ENCODE measurements at regions not wholly inside any gene's neighbourhood (a gene's known extent, or its start where the extent isn't known, plus 50 kb on each side); places are given as distances from the start of the nearest gene placed in this dataset.
A peak's percentile ranks its signal among the peaks of the same experiment; 100 is the strongest.

GRCh38 chr6:128738112-128738511, 144.8 kb upstream of the LAMA2 start:
- Histone ChIP-seq H3K9me3 (no peaks in the 10 kb centered on the region), H3K36me3 (no peaks in the 10 kb centered on the region), H3K4me1 (no peaks in the 10 kb centered on the region), H3K27ac (no peak overlapping the region), H3K4me3 (no peak overlapping the region), H3K27me3 (no peaks in the 10 kb centered on the region)
- 90% methylated on average over 3 of the region's 3 CpGs for WGBS (ENCODE audit: insufficient coverage, low coverage, low lambda C conversion rate, missing lambda C conversion rate)
- ATAC-seq, result no peak
- intact Hi-C loops (cut with DNase I), result loop anchor here in 1 of 2 donors (10.0 kb wide), 1 partner anchor 1003 kb away; no protein-coding TSS in a partner anchor
- TF ChIP-seq POLR2A (IDR thresholded peaks at IDR 0.05) (no peak), CTCF (IDR thresholded peaks at IDR 0.05) (no peak)
- no peak for DNase-seq

- H3K36me3 ChIP-seq, result no peaks in the 10 kb centered on the region
- no peak overlapping the region for H3K4me3 ChIP-seq
- no peaks in the 10 kb centered on the region for H3K27me3 ChIP-seq
- DNase-seq, result no peak
- no peak overlapping the region for H3K27ac ChIP-seq
- intact Hi-C loops (cut with DNase I), result loop anchor here in 1 of 2 donors (10.0 kb wide), 1 partner anchor 1002 kb away; no protein-coding TSS in a partner anchor
- ATAC-seq, result no peak
- H3K4me1 ChIP-seq, result no peaks in the 10 kb centered on the region
- no peaks in the 10 kb centered on the region for H3K9me3 ChIP-seq
- TF ChIP-seq POLR2A (IDR thresholded peaks at IDR 0.05), result no peak
- no peak for TF ChIP-seq CTCF (IDR thresholded peaks at IDR 0.05)
These were observed 146.2 kb upstream of the LAMA2 start for GRCh38 chr6:128736780-128737179.

- intact Hi-C loops (cut with DNase I), result loop anchor here in 1 of 2 donors (10.0 kb wide), 1 partner anchor 997 kb away; no protein-coding TSS in a partner anchor
- H3K27me3 ChIP-seq, result no peaks in the 10 kb centered on the region
- no peaks in the 10 kb centered on the region for H3K4me1 ChIP-seq
- H3K36me3 ChIP-seq, result no peaks in the 10 kb centered on the region
- no peak overlapping the region for H3K27ac ChIP-seq
- ATAC-seq (peak; percentile 77 to 86 (median 81)), DNase-seq (no peak)
- 52% methylated on average over 2 of the region's 2 CpGs for WGBS (ENCODE audit: insufficient coverage, low coverage, low lambda C conversion rate, missing lambda C conversion rate)
- TF ChIP-seq POLR2A (IDR thresholded peaks at IDR 0.05) (no peak), CTCF (IDR thresholded peaks at IDR 0.05) (peak; percentile 46 to 66 (median 57))
- no peaks in the 10 kb centered on the region for H3K9me3 ChIP-seq
- H3K4me3 ChIP-seq, result no peak overlapping the region
These were observed 151.4 kb upstream of the LAMA2 start for GRCh38 chr6:128731249-128732165.

- H3K4me3 ChIP-seq, result no peak overlapping the region
- WGBS (ENCODE audit: insufficient coverage, low coverage, low lambda C conversion rate, missing lambda C conversion rate), result 43% methylated on average over 2 of the region's 2 CpGs
- H3K9me3 ChIP-seq, result no peaks in the 10 kb centered on the region
- intact Hi-C loops (cut with DNase I), result loop anchor here in 1 of 2 donors (10.0 kb wide), 1 partner anchor 993 kb away; no protein-coding TSS in a partner anchor
- no peaks in the 10 kb centered on the region for H3K27me3 ChIP-seq
- H3K4me1 ChIP-seq, result no peaks in the 10 kb centered on the region
- H3K27ac ChIP-seq, result no peak overlapping the region
- no peaks in the 10 kb centered on the region for H3K36me3 ChIP-seq
- DNase-seq (no peak), ATAC-seq (no peak)
- TF ChIP-seq POLR2A (IDR thresholded peaks at IDR 0.05) (no peak), CTCF (IDR thresholded peaks at IDR 0.05) (no peak)
These were observed 155.4 kb upstream of the LAMA2 start for GRCh38 chr6:128727500-128727899.

Data from right lobe of liver (tissue), 6 donors.